Muscle of leg (tissue), 3 donors: ENCODE measurements at regions not wholly inside any gene's neighbourhood (a gene's known extent, or its start where the extent isn't known, plus 50 kb on each side); places are given as distances from the start of the nearest gene placed in this dataset.

Experiments used
- DNase-seq: peaks from one replicate; pipeline ENCODE4 v3.0.0; 2013
- H3K27ac ChIP-seq: one replicate; pipeline ENCODE4 v1.5.1; 2013; ENCODE audit warnings: mild to moderate bottlenecking, low read length, control low read depth
- H3K27me3 ChIP-seq: one replicate; pipeline ENCODE4 v1.6.1; 2013; ENCODE audit warnings: low read length; ENCODE audit not compliant: control insufficient read depth, insufficient read depth
- H3K36me3 ChIP-seq: one replicate; pipeline ENCODE4 v1.6.1; 2013; ENCODE audit warnings: low read length; ENCODE audit not compliant: control insufficient read depth, insufficient read depth
- H3K4me1 ChIP-seq: one replicate; pipeline ENCODE4 v1.6.1; 2013; ENCODE audit warnings: low read length; ENCODE audit not compliant: control insufficient read depth, insufficient read depth
- H3K4me3 ChIP-seq: one replicate; pipeline ENCODE4 v1.5.1; 2013; ENCODE audit warnings: low read length, control low read depth
- H3K9me3 ChIP-seq: replicated peaks from 2 replicates; pipeline ENCODE4 v1.6.1; 2013; ENCODE audit warnings: low read depth, low read length; ENCODE audit not compliant: control insufficient read depth
- WGBS: methylation state at CpG from one replicate; pipeline ENCODE4 v1.1.5; 2013; ENCODE audit warnings: missing lambda C conversion rate; ENCODE audit not compliant: insufficient coverage; 5-methylcytosine and 5-hydroxymethylcytosine counted together

DNA sequence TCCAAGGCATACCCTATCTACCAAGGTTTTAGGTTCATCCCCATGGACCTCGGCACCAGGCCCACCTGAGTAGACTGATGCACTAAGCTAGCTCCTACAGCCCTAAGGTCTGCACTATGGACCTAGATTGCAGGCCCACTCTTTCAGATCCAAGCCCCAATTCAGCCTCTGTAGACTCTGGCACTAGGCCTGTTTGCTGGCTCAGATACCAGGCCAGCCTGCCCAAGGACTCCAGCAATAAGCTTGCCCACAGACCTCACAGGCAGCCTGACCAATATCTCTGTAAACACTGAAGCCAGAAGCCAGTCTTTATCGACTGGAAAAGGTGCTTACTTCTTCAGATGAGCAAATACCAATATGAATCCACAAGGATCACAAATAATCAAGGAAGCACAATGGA is 411.3 kb downstream of the INSC start:
- Histone ChIP-seq H3K4me1 (no peaks in the 10 kb centered on the region), H3K36me3 (no peaks in the 10 kb centered on the region), H3K4me3 (no peak overlapping the region), H3K27ac (no peak overlapping the region), H3K27me3 (no peaks in the 10 kb centered on the region), H3K9me3 (peaks cover 17% of the 10 kb centered on the region)
- WGBS = 100% methylated on average over 1 of the region's 2 CpGs
- DNase-seq = no peak

DNA sequence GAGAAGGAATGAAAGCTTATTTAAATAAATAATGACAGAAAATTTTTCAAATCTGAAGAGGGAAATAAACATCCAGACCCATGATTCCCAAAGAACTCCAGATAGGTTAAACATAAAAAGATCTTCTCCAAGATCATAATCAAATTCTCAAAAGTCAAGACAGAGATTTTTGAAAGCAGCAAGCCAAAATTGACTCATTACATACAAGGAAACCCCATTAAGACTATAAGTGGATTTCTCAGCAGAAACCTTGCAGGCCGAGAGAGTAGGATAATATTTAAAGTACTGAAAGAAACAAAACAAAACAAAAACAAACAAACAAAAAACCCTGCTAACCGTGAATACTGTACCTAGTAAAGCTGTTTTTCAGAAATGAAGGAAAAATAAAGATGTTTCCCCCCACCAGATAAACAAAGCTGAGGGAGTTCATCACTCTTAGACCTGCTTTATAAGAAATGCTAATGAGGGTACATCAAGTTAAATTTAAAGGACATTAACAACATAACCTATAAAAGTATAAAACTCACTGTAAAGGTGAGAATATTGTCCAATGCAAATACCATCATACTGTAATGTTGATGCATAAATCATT is 412.2 kb downstream of the INSC start:
- Histone ChIP-seq H3K4me1 (no peaks in the 10 kb centered on the region), H3K36me3 (no peaks in the 10 kb centered on the region), H3K4me3 (no peak overlapping the region), H3K27me3 (no peaks in the 10 kb centered on the region), H3K27ac (no peak overlapping the region), H3K9me3 (peaks cover 17% of the 10 kb centered on the region)
- no CpG with 5 or more reads among the region's 2 CpGs for WGBS
- DNase-seq = no peak

DNA sequence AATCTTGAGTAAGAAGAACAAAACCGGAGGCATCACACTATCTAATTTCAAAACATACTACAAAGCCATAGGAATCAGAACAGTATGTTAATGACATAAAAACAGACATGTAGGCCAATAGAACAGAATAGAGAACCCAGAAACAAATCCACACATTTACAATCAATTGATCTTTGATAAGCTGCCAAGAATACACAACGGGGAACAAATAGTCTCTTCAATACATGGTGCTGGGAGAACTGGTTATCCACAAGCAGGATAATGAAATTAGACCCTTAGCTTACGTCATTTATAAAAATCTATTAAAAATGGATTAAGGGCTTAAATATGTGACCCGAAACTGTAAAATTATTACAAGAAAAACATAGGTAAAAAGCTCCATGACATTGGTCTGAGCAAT is 417.7 kb downstream of the INSC start:
- DNase-seq = no peak
- H3K27me3 ChIP-seq = no peaks in the 10 kb centered on the region
- no CpG with 5 or more reads among the region's 4 CpGs for WGBS
- H3K4me3 ChIP-seq = no peak overlapping the region
- no peaks in the 10 kb centered on the region for H3K4me1 ChIP-seq
- no peaks in the 10 kb centered on the region for H3K36me3 ChIP-seq
- H3K27ac ChIP-seq = no peak overlapping the region
- H3K9me3 ChIP-seq = peaks cover 5% of the 10 kb centered on the region

DNA sequence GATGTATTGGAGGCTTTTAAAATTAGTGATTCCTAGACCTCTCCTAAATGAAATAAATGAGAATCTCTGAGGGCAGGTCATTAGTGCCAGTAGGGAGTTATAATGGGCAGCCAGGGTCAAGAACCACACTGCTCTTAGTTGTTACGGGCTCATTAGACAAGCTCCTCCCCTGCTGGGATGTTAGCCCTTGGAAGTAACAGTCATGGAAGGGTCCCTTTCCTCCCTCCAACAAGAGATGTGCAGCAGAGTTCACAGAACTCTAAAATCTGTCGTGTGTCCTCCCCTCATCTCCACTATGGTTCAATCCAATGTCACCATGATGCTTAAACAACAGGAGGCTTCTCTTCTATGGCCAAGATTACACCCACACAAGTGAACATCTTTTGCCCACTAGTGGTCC is 419.5 kb downstream of the INSC start:
- no peaks in the 10 kb centered on the region for H3K36me3 ChIP-seq
- H3K4me1 ChIP-seq = no peaks in the 10 kb centered on the region
- H3K27ac ChIP-seq = no peak overlapping the region
- no peak for DNase-seq
- peaks cover 2% of the 10 kb centered on the region for H3K9me3 ChIP-seq
- H3K4me3 ChIP-seq = no peak overlapping the region
- 83% methylated on average over 1 of the region's 2 CpGs for WGBS
- no peaks in the 10 kb centered on the region for H3K27me3 ChIP-seq

DNA sequence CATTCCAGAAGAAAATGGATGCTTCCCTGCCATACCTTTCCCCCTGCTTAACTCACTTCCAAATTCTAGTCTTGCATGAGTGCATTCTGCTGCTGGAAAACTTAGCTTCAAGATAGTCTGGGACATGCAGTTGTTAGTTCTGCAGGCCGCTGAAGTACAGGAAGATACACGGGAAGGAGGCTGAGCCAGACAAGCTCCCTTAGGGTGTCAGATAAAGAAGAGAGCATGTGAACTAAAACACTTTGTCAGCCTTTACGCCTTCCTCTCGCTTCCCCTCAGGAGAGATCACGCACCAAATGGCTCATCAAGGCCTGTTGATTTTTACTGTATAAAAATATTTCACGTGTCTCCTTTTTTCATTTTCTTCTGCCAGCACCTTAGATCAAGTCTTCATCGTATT is 420.7 kb downstream of the INSC start:
- Histone ChIP-seq H3K27me3 (no peaks in the 10 kb centered on the region), H3K4me3 (no peak overlapping the region), H3K4me1 (no peaks in the 10 kb centered on the region), H3K36me3 (no peaks in the 10 kb centered on the region), H3K27ac (no peak overlapping the region), H3K9me3 (peaks cover 2% of the 10 kb centered on the region)
- WGBS = 41% methylated on average over 3 of the region's 7 CpGs
- no peak for DNase-seq

DNA sequence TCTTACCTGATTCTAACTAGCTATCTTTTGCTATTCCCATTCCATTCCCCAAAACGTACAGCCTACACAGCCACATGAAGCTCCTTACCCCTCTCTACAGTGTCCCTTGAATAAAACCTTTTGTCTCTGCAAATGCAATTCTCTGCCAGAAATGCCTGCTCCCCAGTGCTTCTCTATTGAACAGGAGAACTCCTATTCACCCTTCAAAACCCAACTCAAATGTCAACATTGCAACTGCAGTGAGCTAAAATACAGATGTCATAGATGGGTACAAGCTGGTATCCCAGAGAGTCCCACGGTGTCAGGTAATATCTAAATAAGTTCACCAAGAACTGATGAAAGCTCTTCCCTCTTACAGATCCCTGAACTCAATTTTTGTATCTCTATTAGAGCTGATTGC is 421.7 kb downstream of the INSC start:
- 68% methylated on average over 2 of the region's 2 CpGs for WGBS
- DNase-seq = no peak
- Histone ChIP-seq H3K4me3 (no peak overlapping the region), H3K27me3 (no peaks in the 10 kb centered on the region), H3K27ac (no peak overlapping the region), H3K9me3 (peaks cover 2% of the 10 kb centered on the region), H3K4me1 (no peaks in the 10 kb centered on the region), H3K36me3 (no peaks in the 10 kb centered on the region)

DNA sequence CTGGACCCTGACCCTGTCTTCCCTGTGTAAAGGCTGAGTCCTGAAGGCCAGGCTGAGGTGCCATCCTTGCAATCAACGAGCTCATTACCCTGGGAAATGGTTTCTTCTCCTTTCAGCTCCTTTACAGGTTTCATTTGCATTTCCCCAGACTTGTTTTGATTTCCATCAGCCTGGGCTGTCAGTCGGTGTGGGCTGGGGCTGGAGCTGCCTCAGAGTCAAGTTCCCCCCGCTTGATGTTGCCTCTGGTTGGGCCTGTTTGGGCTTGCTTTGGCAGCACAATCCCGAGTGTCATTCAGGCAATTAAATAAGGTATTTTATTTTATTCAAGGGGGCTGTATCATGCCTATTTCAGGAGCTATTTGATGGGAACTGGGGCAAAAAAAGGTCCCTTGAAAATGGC is 424.9 kb downstream of the INSC start:
- no peaks in the 10 kb centered on the region for H3K36me3 ChIP-seq
- H3K27ac ChIP-seq = no peak overlapping the region
- H3K9me3 ChIP-seq = no peaks in the 10 kb centered on the region
- no peaks in the 10 kb centered on the region for H3K27me3 ChIP-seq
- no peak for DNase-seq
- H3K4me1 ChIP-seq = no peaks in the 10 kb centered on the region
- WGBS = 60% methylated on average over 1 of the region's 4 CpGs
- no peak overlapping the region for H3K4me3 ChIP-seq

DNA sequence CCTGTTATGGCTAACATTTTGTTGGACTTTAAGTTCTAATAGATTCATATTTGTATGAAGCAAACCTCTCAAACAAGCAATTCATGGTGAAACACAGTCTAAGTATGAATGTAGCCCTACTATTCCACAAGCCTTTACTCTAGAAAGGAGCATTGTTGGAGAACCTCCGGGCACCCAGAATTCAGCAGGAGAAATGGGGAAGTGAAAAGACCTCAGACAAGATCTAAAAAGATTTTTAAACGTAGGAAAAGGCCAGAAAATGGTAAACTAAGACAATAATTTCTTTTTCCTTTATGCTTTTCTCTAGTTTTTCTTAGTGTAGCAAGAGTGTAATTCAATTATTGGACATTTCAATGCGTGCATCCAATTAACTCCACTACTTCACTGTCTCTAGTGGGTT is 426.4 kb downstream of the INSC start:
- Histone ChIP-seq H3K4me1 (no peaks in the 10 kb centered on the region), H3K4me3 (no peak overlapping the region), H3K27me3 (no peaks in the 10 kb centered on the region), H3K36me3 (no peaks in the 10 kb centered on the region), H3K9me3 (no peaks in the 10 kb centered on the region), H3K27ac (no peak overlapping the region)
- DNase-seq = no peak
- no CpG with 5 or more reads among the region's 3 CpGs for WGBS

DNA sequence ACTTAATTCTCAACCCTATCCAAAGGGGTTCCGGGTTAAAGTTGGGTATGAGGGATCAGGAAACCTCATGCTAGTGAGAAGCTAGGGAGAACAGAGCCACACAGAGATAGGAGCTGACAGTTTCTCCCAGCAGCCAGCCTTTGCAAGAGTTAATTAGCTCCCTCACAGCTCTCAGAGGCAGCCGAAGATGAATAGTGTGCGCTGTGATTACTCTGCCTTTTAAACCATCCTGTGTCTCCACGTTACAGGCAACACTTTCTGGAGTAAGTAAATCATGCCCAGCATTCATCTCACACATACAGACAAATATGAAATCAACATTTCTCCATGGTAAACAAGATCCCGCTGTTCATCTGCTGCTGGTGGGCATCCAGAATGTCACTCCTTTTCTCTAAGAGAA is 429.6 kb downstream of the INSC start:
- H3K27me3 ChIP-seq = no peaks in the 10 kb centered on the region
- no peaks in the 10 kb centered on the region for H3K4me1 ChIP-seq
- 53% methylated on average over 3 of the region's 5 CpGs for WGBS
- H3K36me3 ChIP-seq = no peaks in the 10 kb centered on the region
- H3K27ac ChIP-seq = no peak overlapping the region
- H3K9me3 ChIP-seq = no peaks in the 10 kb centered on the region
- no peak overlapping the region for H3K4me3 ChIP-seq
- no peak for DNase-seq

DNA sequence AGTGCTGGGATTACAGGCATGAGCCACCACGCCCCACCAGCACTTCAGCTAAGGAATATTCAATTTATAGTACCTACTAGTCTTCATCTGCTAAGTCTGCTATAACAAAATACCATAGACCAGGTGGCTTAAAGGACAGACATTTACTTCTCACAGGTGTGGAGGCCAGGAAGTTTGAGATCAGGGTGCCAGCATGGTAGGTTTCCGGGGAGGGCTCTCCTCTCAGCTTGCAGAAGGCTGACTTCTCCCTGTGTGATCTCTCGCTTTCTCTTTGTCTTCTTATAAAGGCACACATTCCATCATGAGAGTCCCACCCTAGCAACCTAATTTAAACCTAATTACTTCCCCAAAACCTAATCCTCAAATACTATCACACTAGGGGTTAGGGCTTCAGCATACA is 433.0 kb downstream of the INSC start:
- Histone ChIP-seq H3K36me3 (no peaks in the 10 kb centered on the region), H3K27me3 (no peaks in the 10 kb centered on the region), H3K9me3 (no peaks in the 10 kb centered on the region), H3K27ac (no peak overlapping the region), H3K4me1 (no peaks in the 10 kb centered on the region), H3K4me3 (no peak overlapping the region)
- WGBS = 80% methylated on average over 1 of the region's 3 CpGs
- no peak for DNase-seq
